ENCODE measurements at regions not wholly inside any gene's neighbourhood (a gene's known extent, or its start where the extent isn't known, plus 50 kb on each side); places are given as distances from the start of the nearest gene placed in this dataset.
"Not testable (repeated sequence)": the region's sequence is repeated elsewhere in the genome, so short reads cannot be mapped to it uniquely, and the experiment has no call there.

DNA sequence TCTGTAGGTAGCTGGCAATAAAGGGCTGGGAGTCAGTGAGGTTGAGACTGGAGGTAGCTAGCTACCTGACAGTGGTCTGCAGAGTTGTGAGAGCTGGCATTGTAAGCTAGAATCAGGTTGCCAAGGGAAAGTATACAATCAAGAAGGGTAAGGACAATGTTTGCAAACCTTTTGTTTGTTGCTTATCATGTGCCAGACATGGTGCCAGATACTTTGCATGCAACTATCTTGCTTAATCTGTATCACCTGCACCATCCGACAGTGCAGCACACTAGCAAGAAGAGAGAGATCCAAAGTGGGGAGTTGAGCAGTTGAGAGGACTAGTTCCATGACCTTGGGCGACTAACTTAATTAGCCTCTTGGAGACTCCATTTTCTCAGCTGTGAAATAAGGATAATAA lies 236.4 kb downstream of the PDCD6IP start:
- DNase-seq = no peak
- Mint-ChIP-seq H3K27ac (no peak overlapping the region), H3K27me3 (no peaks in the 10 kb centered on the region), H3K36me3 (no peaks in the 10 kb centered on the region), H3K4me3 (no peak overlapping the region), H3K4me1 (no peaks in the 10 kb centered on the region), H3K9me3 (no peaks in the 10 kb centered on the region)
- CTCF ChIA-PET = no interaction called here

DNA sequence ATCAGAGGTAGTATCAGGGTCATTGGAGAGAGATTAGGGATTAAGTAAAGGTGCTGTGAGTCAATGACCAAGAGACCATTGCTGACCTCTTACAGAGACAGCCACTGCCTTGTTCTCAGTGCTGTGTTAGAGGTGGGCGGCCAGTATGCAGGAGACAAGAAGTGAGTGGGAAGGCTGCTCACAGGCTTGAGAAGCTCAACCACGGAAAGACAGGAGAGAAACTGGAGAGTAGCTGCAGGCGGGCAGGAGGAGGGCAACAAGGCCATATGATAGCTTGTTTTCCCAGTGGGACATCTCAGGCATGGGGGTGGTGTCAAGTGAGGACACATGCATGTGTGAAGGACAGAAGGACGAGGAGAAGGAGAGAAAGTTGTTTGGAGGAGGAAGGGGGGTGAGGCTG lies 237.3 kb downstream of the PDCD6IP start:
- CTCF ChIA-PET = no interaction called here
- H3K9me3 Mint-ChIP-seq = no peaks in the 10 kb centered on the region
- H3K36me3 Mint-ChIP-seq = no peaks in the 10 kb centered on the region
- no peak for DNase-seq
- H3K27me3 Mint-ChIP-seq = no peaks in the 10 kb centered on the region
- no peaks in the 10 kb centered on the region for H3K4me1 Mint-ChIP-seq
- no peak overlapping the region for H3K27ac Mint-ChIP-seq
- no peak overlapping the region for H3K4me3 Mint-ChIP-seq

DNA sequence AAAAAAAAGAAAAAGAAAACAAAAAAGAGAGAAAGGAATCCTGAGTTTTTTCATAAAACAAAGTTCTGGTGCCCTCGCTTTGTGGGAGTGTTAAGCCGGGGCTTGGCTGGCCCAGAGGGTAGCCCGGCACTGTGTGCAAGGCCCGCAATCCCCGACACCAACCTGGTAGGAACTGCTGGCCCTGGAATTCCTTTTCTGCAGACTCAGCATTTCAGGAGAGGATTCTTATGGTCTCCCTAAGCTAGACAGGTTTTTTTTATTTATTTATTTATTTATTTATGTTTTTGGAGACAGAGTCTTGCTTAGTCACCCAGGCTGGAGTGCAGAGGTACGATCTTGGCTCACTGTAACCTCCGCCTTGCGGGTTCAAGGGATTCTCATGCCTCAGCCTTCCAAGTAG lies 238.8 kb downstream of the PDCD6IP start:
- CTCF ChIA-PET = no interaction called here
- no peak for DNase-seq
- H3K4me3 Mint-ChIP-seq = no peak overlapping the region
- H3K9me3 Mint-ChIP-seq = no peaks in the 10 kb centered on the region
- H3K27ac Mint-ChIP-seq = no peak overlapping the region
- H3K36me3 Mint-ChIP-seq = no peaks in the 10 kb centered on the region
- no peaks in the 10 kb centered on the region for H3K4me1 Mint-ChIP-seq
- no peaks in the 10 kb centered on the region for H3K27me3 Mint-ChIP-seq

DNA sequence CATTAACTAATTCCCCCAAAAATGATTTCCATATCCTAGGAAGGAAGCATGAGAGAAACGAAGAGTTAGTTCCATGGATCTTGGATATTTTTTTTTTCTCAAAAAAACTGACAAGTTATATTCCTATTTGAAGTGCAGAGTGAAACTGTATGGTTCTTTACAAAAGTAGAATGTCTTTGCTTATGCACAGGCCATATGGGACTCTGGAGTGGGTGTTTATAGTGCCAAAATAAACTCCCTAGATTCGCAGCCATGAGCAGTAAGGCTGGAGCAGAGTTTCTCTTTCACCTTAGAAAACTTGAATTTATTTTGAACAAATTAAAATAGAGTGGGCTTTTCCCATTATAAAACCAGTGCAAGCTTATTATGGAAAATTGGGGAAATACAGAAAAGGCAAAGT lies 239.7 kb downstream of the PDCD6IP start:
- Mint-ChIP-seq H3K27me3 (no peaks in the 10 kb centered on the region), H3K36me3 (no peaks in the 10 kb centered on the region), H3K27ac (no peak overlapping the region), H3K4me1 (no peaks in the 10 kb centered on the region), H3K9me3 (no peaks in the 10 kb centered on the region), H3K4me3 (no peak overlapping the region)
- CTCF ChIA-PET = no interaction called here
- DNase-seq = no peak

- no peaks in the 10 kb centered on the region for H3K9me3 Mint-ChIP-seq
- no peaks in the 10 kb centered on the region for H3K27me3 Mint-ChIP-seq
- CTCF ChIA-PET = no interaction called here
- no peak overlapping the region for H3K4me3 Mint-ChIP-seq
- no peak overlapping the region for H3K27ac Mint-ChIP-seq
- DNase-seq = no peak
- no peaks in the 10 kb centered on the region for H3K4me1 Mint-ChIP-seq
- no peaks in the 10 kb centered on the region for H3K36me3 Mint-ChIP-seq
Measured at GRCh38 chr3:34046154-34046553, 247.7 kb downstream of the PDCD6IP start.

GRCh38 chr3:34053626-34054025 lies 255.2 kb downstream of the PDCD6IP start:
- no peaks in the 10 kb centered on the region for H3K4me1 Mint-ChIP-seq
- H3K36me3 Mint-ChIP-seq = no peaks in the 10 kb centered on the region
- CTCF ChIA-PET = no interaction called here
- H3K9me3 Mint-ChIP-seq = no peaks in the 10 kb centered on the region
- H3K4me3 Mint-ChIP-seq = no peak overlapping the region
- no peak overlapping the region for H3K27ac Mint-ChIP-seq
- no peak for DNase-seq
- no peaks in the 10 kb centered on the region for H3K27me3 Mint-ChIP-seq

- H3K36me3 Mint-ChIP-seq = no peaks in the 10 kb centered on the region
- no peaks in the 10 kb centered on the region for H3K9me3 Mint-ChIP-seq
- no peaks in the 10 kb centered on the region for H3K4me1 Mint-ChIP-seq
- no peaks in the 10 kb centered on the region for H3K27me3 Mint-ChIP-seq
- H3K27ac Mint-ChIP-seq = no peak overlapping the region
- DNase-seq = no peak
- CTCF ChIA-PET = no interaction called here
- no peak overlapping the region for H3K4me3 Mint-ChIP-seq
Measured at GRCh38 chr3:34056181-34056910, 257.9 kb downstream of the PDCD6IP start.

DNA sequence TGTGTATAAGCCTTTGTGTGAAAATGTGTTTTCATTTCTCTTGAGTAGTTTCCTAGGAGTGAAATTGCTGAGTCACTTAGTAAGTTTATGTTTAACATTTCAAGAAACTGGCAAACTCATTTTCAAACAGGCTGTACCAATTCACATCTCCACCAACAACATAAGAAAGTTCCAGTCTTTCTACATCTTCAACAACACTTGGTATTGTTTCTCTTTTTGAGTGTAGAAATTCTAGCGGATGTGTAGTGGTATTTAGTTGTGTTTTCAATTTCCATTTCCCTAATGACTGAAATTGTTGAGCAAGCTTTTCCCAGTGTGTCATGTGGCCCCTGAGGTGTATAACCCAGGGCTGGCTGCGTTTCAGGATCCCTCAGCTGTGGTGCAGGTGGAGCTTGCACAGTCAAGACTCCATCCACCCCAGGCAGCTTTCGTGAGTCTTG lies 258.5 kb downstream of the PDCD6IP start:
- H3K27me3 Mint-ChIP-seq = no peaks in the 10 kb centered on the region
- H3K27ac Mint-ChIP-seq = no peak overlapping the region
- H3K36me3 Mint-ChIP-seq = no peaks in the 10 kb centered on the region
- CTCF ChIA-PET = no interaction called here
- H3K4me1 Mint-ChIP-seq = no peaks in the 10 kb centered on the region
- no peak overlapping the region for H3K4me3 Mint-ChIP-seq
- H3K9me3 Mint-ChIP-seq = no peaks in the 10 kb centered on the region
- no peak for DNase-seq

- H3K27ac Mint-ChIP-seq, H3K9me3 Mint-ChIP-seq, H3K27me3 Mint-ChIP-seq, CTCF ChIA-PET, H3K36me3 Mint-ChIP-seq, H3K4me1 Mint-ChIP-seq, DNase-seq, H3K4me3 Mint-ChIP-seq: not testable (repeated sequence)
Measured at GRCh38 chr3:34060995-34061394, 262.6 kb downstream of the PDCD6IP start.

DNA sequence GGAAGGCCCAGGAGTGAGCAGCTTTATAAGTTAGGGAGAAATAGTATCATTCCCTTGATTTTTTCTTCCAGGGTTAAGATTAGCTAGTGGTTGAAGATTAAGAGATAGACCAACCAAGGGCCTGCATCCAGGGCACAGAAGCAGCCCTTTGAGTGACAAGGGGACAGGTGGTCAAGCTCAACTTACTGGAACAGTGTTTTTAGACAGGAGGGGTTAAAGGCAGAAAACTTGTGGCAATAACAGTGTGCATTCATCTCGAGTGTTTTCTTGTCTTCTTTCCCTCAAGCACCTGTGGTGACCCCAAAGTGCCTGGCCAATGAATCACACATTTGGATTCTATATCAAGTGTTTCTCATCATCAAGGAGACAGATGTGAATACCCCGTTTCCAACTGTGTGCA lies 267.5 kb downstream of the PDCD6IP start:
- H3K36me3 Mint-ChIP-seq = no peaks in the 10 kb centered on the region
- DNase-seq = no peak
- peaks cover 8% of the 10 kb centered on the region for H3K27me3 Mint-ChIP-seq
- H3K4me1 Mint-ChIP-seq = no peaks in the 10 kb centered on the region
- H3K9me3 Mint-ChIP-seq = no peaks in the 10 kb centered on the region
- H3K4me3 Mint-ChIP-seq = no peak overlapping the region
- CTCF ChIA-PET = no interaction called here
- H3K27ac Mint-ChIP-seq = no peak overlapping the region

DNA sequence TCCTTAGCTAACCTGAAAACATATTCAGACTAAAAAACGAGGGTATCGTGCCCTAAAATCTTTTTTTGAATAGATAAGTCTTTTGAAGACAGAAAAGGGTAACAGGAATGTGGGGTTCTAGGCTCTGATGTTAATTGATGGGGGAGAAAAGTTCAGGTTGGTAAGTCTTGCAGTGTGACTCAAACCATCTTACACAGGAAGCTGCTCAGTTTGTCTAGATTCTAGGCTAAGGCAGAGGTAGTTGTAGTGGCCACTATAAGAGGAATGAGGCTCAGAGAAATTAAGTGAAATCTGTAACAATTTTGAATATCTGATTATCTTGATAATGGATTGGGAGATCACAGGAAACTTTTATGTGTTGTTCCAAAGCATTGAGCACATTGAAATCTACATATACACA lies 267.9 kb downstream of the PDCD6IP start:
- no peaks in the 10 kb centered on the region for H3K4me1 Mint-ChIP-seq
- H3K9me3 Mint-ChIP-seq = no peaks in the 10 kb centered on the region
- H3K27me3 Mint-ChIP-seq = peaks cover 10% of the 10 kb centered on the region
- DNase-seq = no peak
- CTCF ChIA-PET = interaction anchor here (0.6 kb wide), 1 partner anchor 197 kb away, joined by 3 read pairs; no protein-coding TSS in a partner anchor
- no peak overlapping the region for H3K4me3 Mint-ChIP-seq
- H3K27ac Mint-ChIP-seq = no peak overlapping the region
- no peaks in the 10 kb centered on the region for H3K36me3 Mint-ChIP-seq

DNA sequence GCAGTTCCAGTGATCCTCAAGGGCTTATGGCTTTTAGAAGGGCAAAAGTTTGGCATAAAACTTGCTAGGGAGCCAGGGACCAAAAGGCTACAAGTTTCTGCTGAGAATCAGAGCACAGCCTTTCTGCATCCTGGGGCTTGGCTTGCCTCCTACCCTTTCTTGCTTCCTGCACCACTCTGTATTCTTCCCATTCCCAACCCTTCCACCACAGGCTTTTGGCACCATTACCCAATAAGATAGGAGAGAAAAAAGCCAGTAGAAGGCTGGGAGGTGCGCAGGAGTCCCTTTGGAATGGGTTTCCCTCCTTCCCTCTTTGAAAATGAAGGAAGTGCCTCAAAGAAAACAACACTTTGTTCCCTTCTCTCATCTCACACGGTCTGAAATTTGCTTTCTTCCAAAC lies 268.6 kb downstream of the PDCD6IP start:
- CTCF ChIA-PET = interaction anchor here (0.6 kb wide), 1 partner anchor 198 kb away, joined by 3 read pairs; no protein-coding TSS in a partner anchor
- H3K36me3 Mint-ChIP-seq = no peaks in the 10 kb centered on the region
- no peak overlapping the region for H3K27ac Mint-ChIP-seq
- no peaks in the 10 kb centered on the region for H3K9me3 Mint-ChIP-seq
- H3K4me3 Mint-ChIP-seq = no peak overlapping the region
- no peak for DNase-seq
- no peaks in the 10 kb centered on the region for H3K4me1 Mint-ChIP-seq
- peaks cover 10% of the 10 kb centered on the region for H3K27me3 Mint-ChIP-seq

GRCh38 chr3:34067536-34068051 lies 269.2 kb downstream of the PDCD6IP start:
- DNase-seq = no peak
- CTCF ChIA-PET = no interaction called here
- no peak overlapping the region for H3K4me3 Mint-ChIP-seq
- H3K27me3 Mint-ChIP-seq = peaks cover 10% of the 10 kb centered on the region
- no peak overlapping the region for H3K27ac Mint-ChIP-seq
- H3K9me3 Mint-ChIP-seq = no peaks in the 10 kb centered on the region
- no peaks in the 10 kb centered on the region for H3K4me1 Mint-ChIP-seq
- no peaks in the 10 kb centered on the region for H3K36me3 Mint-ChIP-seq

GRCh38 chr3:34068505-34068904 lies 270.1 kb downstream of the PDCD6IP start:
- Mint-ChIP-seq H3K27me3 (peaks cover 10% of the 10 kb centered on the region), H3K9me3 (no peaks in the 10 kb centered on the region), H3K4me1 (no peaks in the 10 kb centered on the region), H3K4me3 (no peak overlapping the region), H3K27ac (no peak overlapping the region), H3K36me3 (no peaks in the 10 kb centered on the region)
- no peak for DNase-seq
- CTCF ChIA-PET = no interaction called here

DNA sequence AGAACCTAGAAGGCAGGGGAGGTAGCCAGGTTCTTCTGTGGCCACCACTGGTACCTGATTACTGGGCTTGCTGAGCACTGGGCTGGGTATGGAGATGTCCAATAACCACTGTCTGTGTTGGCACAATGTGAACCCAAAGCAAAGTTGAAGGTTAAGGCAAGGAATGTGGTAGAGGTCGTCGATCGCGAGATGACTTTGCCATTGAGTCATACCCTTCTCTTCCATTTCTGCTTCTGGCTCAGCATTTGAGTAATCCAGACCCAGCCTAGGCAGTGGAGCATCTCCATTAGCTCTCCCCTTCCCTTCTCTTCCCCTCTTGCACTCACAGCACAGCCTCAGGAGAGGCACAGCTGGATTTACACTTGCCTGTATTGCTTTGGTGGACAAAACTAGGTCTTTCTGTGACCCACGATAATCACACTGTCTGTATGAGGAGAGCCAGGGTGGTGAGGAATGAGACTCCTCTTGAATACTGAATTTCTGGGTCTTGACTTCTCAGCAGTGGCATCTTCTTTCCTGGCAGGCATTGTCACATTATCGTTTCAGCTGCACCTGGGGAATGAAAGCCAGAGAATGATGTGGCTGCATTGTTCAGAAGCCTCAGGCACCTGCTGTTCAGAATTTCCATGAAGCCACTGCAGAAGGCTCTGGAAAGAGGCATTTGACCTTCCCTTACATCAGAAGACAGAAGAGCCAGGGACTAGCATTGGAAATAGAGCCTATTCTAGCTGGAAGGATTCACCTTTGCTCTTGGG lies 272.6 kb downstream of the PDCD6IP start:
- CTCF ChIA-PET = no interaction called here

More for the DNA sequence above, 272.6 kb downstream of the PDCD6IP start:
- Mint-ChIP-seq H3K36me3 (no peaks in the 10 kb centered on the region), H3K27me3 (peaks cover 4% of the 10 kb centered on the region), H3K27ac (no peak overlapping the region), H3K4me3 (no peak overlapping the region), H3K4me1 (no peaks in the 10 kb centered on the region), H3K9me3 (no peaks in the 10 kb centered on the region)
- DNase-seq = no peak
